DMS114 treated with DMSO at 0.1 percent for 48 hours (cell line): ENCODE measurements at regions not wholly inside any gene's neighbourhood (a gene's known extent, or its start where the extent isn't known, plus 50 kb on each side); places are given as distances from the start of the nearest gene placed in this dataset.
A peak's percentile ranks its signal among the peaks of the same experiment; 100 is the strongest.

ENCODE experiments used
- DNase-seq: peaks from one replicate; lab custom pipeline; 2025; ENCODE audit not compliant: unreplicated experiment; lab: John Stamatoyannopoulos, UW

- no peak for DNase-seq
These were observed 254.7 kb downstream of the ATG4C start for GRCh38 chr1:63038586-63038985.

DNA sequence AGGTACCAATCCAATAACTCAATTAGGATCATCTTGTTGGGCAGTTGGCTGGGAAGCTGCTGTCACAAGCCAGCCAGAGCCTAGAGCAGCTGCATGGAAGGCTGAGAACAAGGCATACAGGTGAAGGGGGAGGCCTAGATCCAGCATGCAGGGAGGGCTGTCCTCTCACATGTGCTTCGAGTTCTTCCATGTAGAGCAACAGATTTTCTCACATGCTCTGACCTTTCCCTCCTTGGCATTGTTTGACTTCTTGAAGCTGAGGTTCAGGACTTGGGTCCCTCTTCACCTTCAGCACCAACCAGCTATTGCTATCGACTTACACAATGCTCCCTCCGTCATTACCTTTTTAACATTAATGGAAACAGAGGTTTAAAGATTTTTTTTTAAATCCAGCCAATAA lies 257.7 kb downstream of the ATG4C start:
- DNase-seq, result no peak

DNA sequence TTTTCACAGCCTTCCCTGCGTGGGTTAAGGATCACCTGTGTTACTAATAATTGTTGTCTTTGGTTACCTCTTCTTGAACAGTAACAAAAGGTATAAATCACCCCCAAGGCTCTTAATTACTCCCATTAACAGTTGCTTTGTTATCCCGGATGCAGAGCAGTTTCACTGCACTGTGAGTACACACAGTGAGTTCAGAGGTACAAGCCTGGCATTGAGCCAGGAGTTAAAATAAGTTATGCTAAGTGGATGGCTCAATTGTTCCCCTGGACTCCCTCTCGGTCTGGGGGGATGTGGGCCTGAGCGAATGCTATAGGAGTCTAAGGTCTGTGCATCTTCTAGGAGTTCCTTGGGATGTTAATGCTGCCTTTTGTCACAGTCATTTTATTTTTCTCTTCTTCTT lies 258.3 kb downstream of the ATG4C start:
- no peak for DNase-seq

- no peak for DNase-seq
These were observed 262.6 kb downstream of the ATG4C start for GRCh38 chr1:63046539-63046938.

DNA sequence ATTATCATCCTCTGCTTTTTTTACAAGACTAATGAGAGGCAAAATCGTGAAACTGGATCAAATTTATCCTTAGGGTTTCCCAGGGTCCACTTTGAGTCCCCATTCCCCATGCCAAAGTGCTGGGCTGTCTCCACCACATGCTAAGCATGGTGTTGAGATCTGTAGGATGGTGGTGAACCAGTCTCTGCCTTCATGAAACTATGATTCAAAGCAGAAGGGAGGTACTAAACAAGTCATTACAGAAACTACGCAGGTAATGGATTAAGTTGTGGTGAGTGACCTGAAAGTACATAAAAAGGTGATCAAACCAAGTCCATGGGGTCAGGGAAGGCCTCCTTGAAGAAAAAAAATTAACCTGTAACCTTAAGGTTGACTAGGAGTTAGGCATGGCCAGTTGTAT lies 265.2 kb downstream of the ATG4C start:
- DNase-seq, result no peak

- no peak for DNase-seq
These were observed 267.4 kb downstream of the ATG4C start for GRCh38 chr1:63051356-63051755.

GRCh38 chr1:63051886-63052285 lies 268.0 kb downstream of the ATG4C start:
- no peak for DNase-seq

DNA sequence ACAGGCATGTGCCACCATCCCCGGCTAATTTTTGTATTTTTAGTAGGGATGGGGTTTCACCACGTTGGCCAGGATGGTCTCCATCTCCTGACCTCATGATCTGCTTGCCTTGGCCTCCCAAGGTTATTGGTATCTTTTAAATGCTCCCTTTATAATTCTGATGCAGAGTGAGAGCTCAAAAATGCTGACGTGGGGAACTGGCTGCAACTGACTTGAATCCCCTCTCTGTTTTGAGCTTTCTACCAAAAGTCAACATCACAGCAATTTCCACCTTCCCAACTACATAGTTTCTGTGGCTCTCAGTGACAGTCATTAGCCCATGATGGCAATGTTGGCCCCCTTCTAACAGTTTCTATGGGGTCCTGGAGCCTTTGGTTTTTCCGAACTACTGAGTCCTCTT lies 268.2 kb upstream of the FOXD3 start:
- DNase-seq, result no peak

- no peak for DNase-seq
These were observed 259.0 kb upstream of the FOXD3 start for GRCh38 chr1:63063367-63063766.

- no peak for DNase-seq
These were observed 258.2 kb upstream of the FOXD3 start for GRCh38 chr1:63064135-63064534.

DNA sequence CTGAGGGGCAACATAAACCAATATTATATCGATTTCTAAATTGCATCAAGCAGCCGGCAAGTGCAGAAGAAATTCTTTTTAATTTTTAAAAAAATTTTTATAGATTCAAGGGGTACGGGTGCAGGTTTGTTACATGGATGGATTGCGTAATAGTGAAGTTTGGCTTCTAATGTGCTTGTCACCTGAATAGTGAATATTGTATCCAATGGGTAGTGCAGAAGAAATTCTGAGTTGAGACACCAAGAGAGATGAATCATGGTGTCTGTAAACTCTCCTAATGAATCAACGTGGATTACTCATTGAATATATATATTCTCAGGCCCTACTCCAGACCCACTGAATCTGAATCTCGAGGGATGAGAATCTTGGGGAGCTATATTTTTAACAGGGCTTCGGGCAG lies 253.7 kb upstream of the FOXD3 start:
- DNase-seq, result no peak

GRCh38 chr1:63069214-63069613 lies 253.2 kb upstream of the FOXD3 start:
- DNase-seq, result no peak

- peak; percentile 12 for DNase-seq
These were observed 248.8 kb upstream of the FOXD3 start for GRCh38 chr1:63073309-63074306.

- DNase-seq, result no peak
These were observed 248.0 kb upstream of the FOXD3 start for GRCh38 chr1:63074321-63074720.

DNA sequence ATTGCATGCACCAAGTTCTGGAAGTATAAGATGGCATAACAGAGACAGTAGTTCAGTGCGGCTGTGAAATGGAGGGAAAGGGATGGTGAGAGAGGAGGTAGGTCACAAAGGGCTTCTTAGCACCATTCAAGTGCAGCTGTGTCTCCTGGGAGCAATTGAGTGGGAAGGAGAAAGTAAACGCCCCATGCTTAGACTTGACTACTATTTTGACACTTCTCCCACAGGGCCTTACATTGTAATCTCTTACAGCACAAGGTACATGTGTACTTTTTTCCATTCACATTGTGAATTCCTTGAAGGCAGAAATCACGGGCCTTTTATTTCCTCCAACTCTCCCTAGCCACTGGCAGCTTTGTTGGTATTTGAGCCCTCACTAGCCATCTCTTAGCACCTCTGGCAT lies 239.6 kb upstream of the FOXD3 start:
- DNase-seq, result no peak

DNA sequence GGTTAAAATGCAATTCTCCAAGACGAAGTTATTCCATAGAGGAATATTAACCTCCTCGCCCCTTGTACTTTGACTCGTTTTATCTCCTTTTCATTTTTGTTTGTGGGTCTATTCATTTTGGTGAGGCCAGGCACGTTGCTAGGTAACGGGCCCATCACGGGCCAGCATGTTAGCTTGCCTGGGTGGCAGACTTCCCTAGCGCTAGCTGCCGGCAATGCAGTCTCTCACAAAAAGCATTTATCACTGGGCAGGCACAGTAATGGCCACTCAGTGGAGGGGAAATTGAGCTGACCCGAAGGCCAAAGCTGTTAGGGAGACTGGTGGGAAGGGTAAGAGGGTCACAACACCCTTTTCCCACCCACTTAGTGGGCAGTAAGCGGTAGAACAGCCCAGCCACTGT lies 234.4 kb upstream of the FOXD3 start:
- DNase-seq, result no peak

DNA sequence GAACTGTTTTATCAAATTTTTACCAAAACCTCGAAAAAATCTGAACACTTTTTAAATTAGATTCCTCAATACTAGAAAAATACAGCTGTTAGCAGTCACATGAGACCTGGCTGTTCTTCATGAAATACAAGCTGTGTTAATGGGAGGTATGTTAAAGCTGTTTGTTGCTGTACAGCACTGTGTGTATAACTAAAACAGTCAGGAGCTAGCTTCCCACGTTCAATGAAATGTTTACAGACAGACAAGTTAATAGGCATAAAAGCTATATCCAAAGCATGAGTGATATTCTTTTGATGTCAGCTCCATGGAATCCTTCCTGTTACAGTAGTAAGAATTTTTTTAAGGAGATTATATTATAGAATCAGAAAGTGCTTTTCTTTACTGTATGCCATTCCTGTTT lies 223.2 kb upstream of the FOXD3 start:
- DNase-seq, result no peak

- no peak for DNase-seq
These were observed 221.0 kb upstream of the FOXD3 start for GRCh38 chr1:63101336-63101735.

GRCh38 chr1:63103682-63104081 lies 218.7 kb upstream of the FOXD3 start:
- DNase-seq, result no peak

DNA sequence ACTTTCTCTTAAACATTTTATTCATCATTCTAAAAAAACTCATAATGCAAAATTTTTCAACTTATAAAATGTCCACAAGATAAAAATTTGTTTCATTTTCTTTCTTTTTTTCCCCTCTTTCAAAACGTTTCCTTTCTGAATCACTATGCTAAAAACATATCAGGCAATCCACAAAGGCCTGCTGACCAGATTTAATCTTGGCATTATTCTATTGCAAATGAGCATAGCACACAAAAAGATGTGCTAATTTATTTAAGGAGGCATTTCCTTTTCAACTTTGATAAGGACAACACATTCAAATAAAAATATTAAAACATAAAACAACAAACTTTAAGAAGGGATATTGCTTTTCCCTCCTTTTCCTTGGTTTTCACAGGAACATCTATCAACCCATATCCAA lies 215.3 kb upstream of the FOXD3 start:
- DNase-seq, result no peak

DNA sequence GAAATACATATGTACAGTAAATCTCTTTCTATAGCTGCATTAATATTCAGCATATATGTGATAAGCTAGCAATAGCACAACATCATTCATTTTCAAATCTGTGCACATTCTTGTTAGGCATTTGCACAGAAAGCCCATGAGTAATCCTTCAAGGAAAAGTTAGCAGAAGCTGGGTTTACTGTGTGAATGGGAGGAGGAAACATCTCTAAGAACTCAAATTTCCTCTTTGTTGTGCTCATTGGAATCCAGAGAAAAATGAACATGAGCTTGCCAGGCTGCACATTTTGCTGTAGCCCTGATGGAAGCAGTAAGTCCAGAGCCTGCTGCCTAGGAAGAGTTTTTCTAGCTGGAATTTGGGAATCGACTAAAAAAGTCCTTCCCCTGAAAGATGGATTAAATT lies 214.2 kb upstream of the FOXD3 start:
- no peak for DNase-seq

GRCh38 chr1:63112155-63112900 lies 210.0 kb upstream of the FOXD3 start:
- no peak for DNase-seq
